GM18909 (cell line): ENCODE measurements at regions not wholly inside any gene's neighbourhood (a gene's known extent, or its start where the extent isn't known, plus 50 kb on each side); places are given as distances from the start of the nearest gene placed in this dataset.
"Not testable (repeated sequence)": the region's sequence is repeated elsewhere in the genome, so short reads cannot be mapped to it uniquely, and the experiment has no call there.

Source experiments
- ATAC-seq: cut with Tn5 transposase; IDR thresholded peaks from one replicate; pipeline ENCODE4 v1.9.1; 2021; ENCODE audit warnings: mild to moderate bottlenecking; ENCODE audit not compliant: unreplicated experiment, poor library complexity

DNA sequence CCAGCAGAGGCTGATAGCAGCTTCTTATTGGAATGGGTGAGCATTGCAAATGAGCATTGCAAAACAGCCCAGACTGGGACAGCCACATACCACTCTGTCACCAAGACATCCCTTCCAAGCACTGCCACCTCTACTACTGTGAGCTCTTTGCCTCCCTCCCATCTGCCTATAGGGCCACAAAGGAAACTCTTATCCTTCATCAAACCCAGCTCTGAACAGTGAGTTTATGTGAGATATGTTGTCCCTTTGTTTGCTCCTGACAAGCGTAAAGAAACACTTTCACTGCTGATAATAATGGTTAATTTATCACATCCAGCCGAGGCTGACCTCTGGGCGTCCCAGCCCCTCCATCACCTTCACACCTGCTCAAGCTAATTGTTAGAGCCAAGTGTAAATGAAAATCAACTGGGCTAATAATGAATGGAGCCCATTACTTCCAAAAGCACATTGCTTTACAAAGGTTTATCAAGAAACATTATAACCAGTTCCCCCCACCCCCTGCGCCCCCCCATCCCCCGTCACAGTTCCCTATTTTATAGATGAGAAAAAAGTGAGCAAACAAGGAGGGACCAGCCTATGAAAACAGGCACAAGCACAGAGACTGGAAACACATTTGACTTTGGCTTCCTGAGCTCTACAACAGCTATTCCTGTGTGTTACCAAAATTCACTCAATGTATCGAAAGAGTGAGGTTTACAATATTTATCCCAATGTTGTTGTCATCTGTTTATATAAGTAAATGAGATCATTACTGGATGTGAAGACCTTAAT is 146.3 kb downstream of the ANXA2 start:
- no peak for ATAC-seq

DNA sequence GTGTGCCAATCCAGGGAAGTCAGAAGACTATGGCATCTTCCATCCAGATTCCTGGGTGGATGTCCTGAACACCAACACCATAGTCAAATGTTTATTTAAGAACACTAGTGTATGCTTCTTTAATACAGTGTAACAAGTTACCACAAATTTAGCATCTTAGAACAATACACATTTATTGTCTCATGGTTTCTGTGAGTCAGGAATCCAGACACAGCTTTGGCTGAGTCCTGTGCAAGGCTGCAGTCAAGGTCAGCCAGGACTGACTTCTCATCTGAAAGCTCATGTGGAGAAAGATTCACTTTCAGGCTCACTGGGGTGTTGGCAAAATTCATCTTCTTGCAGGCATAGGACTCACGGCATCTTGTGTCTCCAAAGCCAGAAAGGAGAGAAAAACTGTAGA is 143.4 kb downstream of the ANXA2 start:
- ATAC-seq, result no peak

GRCh38 chr15:60255390-60255789 is 142.4 kb downstream of the ANXA2 start:
- peak; percentile 93 for ATAC-seq

GRCh38 chr15:60257591-60258159 is 140.1 kb downstream of the ANXA2 start:
- ATAC-seq, result no peak

GRCh38 chr15:60259469-60259868 is 138.3 kb downstream of the ANXA2 start:
- no peak for ATAC-seq

DNA sequence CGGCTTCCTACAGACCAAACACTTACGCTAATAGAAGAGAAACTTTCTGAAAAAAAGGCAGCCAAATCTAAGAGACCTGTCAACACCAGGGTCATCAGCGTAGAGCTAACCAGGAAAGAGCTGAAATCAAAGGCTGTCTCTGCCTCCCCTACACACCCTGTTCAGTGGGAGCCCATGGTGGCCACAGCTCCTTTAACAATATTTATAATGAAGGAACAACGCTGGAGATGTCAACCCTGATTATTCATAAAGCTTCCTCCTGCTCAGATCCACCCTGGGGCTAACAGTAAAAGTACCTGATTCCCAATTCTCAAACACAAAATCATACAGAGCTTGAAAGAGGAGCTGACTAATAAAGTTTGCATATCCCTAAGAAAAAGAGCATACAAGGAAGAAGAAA is 133.7 kb downstream of the ANXA2 start:
- ATAC-seq, result no peak

DNA sequence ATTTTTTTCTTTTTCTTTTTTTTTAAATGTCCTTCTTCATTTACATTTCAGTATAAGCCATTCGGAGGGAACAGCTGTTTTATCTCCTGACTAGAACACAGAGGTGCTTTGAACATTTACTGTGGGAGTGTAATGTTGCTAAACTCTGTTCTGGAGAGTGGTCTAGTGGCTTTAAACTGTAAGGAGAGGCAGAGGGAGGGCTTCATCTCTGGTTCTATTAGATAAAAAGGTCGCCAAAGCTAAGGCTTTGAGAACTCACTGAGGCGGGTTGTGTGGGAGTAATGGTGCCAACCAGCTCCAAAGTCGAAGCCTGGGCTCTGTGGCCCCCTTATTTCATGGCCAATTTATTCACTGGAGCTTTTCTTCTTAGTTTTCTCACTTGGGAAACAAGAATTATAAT is 133.2 kb downstream of the ANXA2 start:
- no peak for ATAC-seq

DNA sequence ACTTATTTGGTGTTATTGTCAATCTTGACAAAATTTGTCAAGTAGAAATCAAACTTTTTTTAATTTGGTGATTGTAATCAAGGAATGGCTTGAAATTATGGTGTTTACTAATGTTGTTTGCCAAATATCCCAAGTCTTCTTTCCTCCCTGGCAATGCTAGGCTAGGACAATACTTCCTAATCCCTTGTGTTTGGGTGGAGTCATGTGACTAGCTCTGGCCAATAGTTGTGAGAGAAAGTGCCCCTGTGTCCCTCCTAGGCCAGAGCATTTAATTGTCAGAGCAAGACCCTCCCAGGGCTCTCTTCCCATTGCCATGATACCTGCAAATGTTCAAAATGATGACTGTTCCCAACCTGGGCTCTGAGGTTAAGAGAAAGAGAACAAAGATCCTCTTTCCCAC is 132.7 kb downstream of the ANXA2 start:
- no peak for ATAC-seq

DNA sequence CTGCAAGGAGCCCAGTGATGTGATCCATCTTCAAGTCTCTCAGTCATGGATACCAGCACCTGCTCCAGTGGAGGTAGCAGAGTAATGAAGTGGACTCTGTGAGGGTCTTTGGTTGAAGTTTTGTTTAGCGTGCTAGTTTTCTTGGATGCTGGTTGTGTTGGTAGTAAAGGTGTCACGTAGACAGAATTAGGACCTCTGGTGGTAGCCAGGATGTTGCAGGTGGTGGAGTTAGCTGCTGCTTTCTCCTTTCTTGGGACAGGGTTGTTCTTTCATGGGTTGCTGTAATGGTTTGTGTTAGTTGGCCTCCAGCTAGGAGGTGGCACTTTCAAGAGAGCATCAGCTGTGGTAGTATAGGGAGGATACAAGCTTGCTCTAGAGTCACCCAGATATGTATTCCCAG is 125.2 kb downstream of the ANXA2 start:
- ATAC-seq, result no peak

DNA sequence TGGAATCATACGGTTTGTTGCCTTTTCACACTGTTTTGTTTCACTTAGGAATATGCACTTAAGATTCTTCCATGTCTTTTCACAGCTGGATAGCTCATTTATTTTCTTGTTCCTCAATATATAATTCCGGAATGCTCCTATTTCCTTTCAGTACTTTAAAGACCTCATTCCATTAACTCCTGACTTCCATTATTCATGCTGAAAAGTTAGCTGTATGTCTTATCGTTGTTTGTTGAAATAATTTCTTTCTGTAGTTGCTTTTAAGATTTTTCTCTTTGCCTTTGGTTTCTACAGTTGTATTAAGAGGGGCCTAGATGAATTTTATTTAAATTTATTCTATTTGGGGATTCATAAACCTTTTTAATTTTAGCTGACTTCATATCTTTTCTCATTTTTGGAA is 122.2 kb downstream of the ANXA2 start:
- ATAC-seq, result no peak

DNA sequence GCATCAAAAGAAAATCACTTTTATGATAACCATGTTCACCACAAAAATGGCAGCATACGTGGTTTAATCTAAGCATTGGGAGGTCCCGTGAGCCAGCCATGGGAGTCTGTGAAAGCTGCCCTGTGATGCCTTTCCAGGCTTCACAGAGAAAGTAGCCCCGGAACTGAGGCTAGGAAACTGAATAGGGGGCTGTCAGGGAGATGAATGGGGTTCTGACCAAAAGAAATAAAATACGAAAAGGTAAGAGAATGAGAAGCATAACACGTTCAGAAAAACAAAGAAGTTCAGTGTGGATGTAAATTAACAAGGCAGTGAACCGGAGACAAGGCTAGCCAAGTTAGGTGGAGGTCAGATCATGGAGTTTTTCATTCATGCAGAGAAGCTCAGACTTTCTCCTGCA is 118.9 kb downstream of the ANXA2 start:
- ATAC-seq, result no peak

- ATAC-seq, result no peak
Observed at GRCh38 chr15:60280259-60280658, 117.5 kb downstream of the ANXA2 start.

- no peak for ATAC-seq
Observed at GRCh38 chr15:60283936-60284335, 113.8 kb downstream of the ANXA2 start.

DNA sequence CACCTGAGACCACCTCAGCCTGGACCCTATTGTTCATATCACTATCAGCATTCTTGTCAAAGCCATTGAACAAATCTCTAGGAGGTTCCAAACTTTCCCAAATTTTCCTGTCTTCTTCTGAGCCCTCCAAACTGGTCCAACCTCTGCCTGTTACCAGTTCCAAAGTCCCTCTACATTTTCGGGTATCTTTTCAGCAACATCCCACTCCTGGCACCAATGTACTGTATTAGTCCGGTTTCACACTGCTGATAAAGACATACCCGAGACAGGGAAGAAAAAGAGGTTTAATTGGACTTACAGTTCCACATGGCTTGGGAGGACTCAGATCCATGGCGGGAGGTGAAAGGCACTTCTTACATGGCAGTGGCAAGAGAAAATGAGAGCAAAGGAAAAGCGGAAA is 101.9 kb downstream of the ANXA2 start:
- not testable (repeated sequence) for ATAC-seq

GRCh38 chr15:60297047-60297446 is 100.7 kb downstream of the ANXA2 start:
- no peak for ATAC-seq
